Fibroblast of peridontal ligament (primary cell): ENCODE measurements at regions not wholly inside any gene's neighbourhood (a gene's known extent, or its start where the extent isn't known, plus 50 kb on each side); places are given as distances from the start of the nearest gene placed in this dataset.
A peak's percentile ranks its signal among the peaks of the same experiment; 100 is the strongest.

Experiments used
- DNase-seq: peaks from one replicate; pipeline ENCODE4 v3.0.0-alpha.2; 2010; ENCODE audit errors: extremely low read depth

DNA sequence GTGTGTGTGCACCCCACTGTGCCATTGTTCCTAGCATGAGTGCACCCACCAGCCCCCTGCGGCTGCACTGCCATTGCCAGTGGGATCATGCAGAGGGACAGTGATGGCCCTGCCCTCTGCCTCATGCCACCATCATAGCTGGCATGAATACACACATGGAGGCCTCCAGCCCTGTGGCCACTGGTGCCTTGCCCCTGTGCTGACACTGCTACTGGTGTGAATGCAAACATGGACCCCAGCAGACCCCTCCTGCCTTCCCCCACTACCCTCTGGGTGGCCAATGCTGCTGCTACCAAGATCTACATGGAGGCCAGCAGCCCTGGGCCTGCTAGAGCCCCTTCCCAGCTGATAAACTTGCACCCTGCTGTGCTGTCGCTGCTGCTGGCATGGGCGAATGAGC, 995.5 kb upstream of the GOT2 start:
- DNase-seq = no peak

DNA sequence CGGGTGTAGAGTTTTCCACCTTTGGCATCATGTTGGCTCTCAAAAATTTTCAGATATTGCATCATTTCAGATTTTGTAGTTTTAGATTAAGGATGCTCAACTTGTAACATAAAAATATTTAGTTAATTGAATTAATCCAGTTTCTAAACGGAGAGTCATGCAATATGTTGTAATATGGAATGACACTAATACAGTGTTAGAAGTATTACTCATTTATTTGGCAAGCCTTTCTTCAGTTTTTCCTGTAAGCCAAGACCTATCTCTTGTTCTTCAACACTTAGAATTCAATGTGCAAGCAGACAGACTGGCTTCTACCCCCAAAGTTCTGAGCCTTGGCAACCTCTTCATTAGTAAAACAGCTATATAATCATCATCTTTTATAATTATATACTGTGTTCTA, 985.0 kb upstream of the GOT2 start:
- DNase-seq = peak; percentile 51

DNA sequence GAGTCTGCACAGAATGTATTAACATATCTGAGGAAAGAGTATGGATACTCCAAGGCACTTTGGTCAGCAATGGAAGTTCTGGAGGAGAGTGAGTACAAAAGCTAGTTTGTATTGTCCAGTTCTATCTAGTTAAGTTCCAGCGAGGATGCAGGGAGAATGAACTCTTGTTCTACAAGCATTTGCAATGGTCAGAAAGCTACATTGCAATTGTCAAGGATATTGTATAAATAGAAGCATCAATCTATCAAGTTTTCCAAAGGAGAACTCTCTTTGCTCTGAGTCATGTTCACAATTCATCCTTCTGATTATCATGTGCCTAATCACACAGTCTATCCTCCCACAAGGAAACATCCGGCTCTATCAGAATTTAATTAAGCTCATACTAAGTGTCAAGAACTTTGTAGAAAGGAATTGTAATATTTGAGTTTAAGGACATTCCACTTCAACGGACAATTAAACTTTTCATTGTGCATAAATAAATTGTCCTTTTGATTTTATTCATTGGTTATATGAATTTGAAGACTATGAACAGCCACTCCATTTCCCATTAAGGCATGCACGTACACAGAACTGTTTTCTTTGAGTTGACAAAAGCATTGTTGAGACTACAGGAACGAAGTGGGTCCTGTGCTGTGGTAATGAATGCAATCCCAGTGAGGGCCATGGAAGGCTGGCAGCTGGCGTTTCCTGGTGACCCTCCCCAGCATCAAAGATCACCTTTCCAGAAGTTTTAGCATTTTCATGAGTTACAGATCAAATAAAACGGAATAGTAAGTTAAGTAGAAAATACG, 973.5 kb upstream of the GOT2 start:
- DNase-seq = no peak

DNA sequence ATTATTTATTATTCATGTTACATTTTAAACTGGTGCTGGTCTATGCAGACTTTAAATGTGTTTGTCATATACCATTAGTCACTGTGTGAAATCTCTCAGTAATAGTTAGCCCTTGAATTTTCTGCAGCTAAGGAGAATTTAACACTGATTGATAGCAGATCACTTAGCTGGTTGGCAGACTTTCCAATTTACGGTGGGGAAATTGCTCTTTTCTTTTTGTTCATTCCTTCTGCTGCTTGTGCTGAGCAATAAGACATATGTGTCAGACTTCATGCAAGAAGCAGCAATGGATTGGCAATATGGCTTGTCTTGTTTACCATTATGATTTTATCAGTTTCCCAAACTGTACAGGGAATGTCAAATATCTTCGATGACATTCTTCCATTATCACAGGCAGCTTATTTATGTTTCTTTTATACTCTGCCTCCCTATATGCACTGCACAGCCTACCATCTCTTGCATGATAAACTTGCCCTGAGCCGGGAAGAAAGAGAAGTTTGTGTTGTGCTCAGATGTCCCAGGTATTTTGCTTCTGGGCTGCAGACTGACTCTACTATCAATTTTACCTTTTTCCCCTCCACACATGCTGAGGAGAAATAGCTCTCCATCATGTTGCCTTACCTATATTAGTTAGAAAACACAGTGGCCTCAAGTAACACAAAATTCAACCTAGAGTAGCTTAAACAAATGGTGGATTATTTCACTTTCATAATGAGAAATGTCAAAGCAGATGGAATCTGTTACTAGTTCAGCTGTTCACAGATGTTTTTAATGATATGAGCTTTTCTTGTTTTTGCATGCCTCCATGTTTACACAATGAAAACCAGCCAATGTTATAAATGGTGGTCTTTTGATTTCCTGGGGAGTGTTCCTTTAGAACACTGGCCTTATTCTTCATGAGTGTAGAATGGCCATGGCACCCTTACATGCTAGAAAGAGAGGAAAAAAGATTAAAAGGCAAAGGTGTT, 968.1 kb upstream of the GOT2 start:
- peak; percentile 68 for DNase-seq

DNA sequence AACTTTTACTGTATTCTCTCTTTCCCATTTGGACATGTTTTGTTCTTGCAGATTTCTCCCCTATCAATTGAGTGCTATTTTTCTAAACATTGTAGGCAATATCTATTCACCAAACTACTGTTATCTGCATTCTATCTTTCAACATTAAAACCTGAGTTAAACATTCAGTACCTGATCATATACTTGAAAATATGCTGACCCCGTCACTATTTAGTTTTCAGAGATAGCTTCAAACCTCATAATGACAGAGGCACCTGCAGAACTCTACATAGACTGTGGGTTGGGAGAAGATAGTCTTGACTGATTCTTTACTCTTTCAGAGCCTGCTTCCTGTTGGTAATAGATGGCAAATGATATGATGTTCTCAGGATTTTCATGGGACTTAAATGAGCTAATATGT, 965.7 kb upstream of the GOT2 start:
- DNase-seq = no peak

DNA sequence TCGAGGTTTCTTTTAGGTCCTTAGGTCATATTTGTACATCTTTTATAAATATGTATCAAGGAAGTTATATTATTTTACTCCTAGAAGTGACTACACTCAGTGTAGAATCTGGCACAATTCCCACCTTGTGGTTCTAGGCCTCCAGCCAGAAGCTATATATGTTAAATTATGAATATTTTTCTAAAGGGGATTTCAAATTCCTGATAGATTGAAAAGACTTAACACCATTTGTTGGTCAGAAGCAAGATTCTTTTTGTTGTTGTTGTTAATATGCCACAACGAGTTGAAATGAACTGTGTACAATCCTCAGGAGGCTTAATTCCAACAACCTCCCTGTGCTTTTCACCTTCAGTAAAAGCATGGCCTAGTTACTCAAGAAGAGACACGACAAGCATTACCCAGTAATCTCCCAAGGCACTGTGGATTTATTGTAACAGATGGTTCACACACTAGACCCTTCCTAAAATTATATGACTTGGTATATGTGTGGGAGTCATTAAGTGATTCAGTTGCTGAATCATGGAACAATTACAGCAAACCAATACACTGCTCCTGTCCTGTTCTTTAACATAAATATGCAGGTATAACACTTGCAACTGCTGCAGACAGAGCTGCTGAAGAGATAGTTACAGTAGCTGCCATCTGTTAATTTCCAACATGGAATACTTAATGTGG, 964.4 kb upstream of the GOT2 start:
- DNase-seq = peak; percentile 71

DNA sequence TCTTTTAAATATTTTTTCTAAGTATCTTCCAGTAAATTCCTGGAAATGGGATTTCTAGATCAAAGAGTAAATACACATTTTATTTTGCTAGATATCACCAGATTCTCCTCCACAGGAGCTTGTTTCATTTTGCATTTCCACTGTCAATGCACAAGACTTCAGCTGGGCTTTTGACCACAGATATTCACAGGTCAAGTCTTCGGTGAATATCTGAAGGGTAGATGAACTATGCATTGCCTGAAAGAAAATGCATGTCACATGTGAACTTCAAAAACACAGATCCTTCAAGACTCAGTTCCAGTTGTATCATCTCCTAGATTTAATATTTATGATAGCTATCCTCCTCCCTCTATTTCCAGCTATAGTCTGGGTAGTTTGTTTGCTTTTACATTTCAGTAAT, 963.6 kb upstream of the GOT2 start:
- no peak for DNase-seq

DNA sequence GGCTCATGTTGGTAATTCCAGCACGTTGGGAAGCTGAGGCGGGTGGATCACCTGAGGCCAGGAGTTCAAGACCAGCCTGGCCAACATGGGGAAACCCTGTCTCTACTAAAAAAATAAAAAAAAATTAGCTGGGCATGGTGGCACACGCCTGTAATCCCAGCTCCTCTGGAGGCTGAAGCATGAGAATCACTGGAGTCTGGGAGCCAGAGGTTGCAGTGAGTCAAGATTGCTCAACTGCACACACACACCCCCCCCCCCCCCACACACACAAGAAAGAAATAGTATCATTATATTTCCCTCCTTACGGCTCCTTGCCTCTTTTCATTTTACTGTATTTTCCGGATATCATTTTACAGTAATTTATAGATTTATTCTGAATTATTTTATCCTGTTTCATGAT, 963.1 kb upstream of the GOT2 start:
- DNase-seq = no peak

DNA sequence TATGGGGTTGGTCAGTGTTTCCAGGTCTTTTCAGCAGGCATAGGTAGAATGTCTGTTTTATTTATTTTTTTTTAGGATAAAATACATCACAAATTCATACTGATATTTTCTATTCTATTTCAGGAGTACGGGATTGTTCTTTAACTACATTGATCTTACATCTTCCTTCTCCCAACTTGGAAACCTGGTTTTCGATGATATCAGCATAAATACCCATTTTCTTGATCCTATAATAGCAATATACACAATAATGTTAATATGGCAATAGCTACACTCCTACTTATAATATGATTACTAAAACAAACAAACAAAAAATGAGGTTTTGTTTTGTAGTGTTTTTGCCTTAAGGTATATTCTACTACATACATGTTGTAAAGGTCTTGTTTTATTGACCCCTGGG, 962.4 kb upstream of the GOT2 start:
- no peak for DNase-seq

DNA sequence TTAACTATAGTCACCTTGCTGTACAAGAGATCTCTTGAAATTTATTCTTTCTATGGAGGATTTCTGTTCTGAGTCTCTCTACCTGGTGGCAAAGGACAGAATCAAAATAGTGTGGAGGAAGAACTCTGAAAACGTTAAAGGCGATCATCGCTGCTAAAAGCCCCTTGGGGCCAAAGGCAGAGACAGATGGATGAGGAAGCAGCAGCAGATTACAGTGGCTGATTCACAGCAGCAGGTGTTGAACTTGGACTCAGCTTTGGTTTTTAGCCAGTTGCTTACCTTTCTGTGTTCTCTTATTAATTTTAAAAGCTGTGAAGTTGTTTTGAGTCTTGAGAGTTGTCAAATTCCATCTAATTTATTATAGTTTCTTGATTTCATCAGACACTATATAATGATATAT, 956.1 kb upstream of the GOT2 start:
- no peak for DNase-seq

DNA sequence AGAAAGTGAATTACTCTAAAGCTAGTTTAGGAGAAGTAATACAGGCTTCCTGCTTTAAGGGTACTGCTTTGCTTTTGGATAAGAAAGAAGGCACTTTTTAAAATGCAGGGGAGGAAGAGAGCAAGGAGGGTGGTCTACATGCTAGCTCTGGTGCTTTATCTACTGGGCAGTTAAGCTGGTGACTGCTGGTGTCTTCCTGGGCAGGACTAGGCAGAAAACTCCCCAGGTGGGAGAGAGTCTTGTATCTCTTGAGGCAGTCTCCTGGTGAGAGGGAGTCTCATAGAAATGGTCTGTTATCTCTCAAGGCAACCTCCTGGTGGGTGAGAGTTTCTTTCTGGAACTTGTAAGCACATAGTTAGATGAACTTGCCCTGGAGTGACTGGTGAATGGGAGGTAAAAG, 953.9 kb upstream of the GOT2 start:
- DNase-seq = no peak

DNA sequence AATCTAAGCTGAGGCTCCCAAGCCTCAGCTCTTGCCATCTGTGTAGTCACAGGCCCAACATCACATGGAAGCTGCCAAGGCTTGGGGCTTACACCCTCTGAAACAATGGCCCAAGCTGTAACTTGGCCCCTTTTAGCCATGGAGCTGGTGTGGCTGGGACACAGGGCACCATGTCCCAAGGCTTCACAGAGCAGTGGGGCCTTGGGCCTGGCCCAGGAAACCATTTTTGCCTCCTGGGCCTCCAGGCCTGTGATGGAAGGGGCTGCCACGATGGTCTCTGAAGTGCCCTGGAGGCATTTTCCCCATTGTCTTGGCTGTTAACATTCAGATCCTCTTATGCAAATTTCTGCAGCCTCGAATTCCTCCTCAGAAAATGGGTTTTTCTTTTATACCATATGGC, 952.3 kb upstream of the GOT2 start:
- DNase-seq = no peak

DNA sequence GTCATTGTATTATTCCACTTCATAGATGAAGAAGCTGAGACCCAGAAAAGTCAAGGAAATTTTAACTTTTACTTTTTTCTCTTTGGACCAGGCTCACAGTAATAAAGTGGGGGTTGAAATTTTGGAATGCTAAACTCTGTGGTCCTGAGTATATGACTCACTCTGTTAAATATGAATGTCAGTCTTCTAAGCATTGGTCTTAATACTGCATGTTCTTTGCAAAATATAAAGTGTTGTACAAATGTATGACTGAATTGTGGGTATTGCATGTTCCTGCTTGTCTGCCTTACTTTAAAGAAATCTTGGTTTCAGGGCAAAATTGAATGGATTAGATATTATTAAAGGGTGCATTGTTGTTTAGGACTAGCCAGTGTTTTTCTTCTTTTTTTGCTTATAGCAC, 950.8 kb upstream of the GOT2 start:
- peak; percentile 72 for DNase-seq

DNA sequence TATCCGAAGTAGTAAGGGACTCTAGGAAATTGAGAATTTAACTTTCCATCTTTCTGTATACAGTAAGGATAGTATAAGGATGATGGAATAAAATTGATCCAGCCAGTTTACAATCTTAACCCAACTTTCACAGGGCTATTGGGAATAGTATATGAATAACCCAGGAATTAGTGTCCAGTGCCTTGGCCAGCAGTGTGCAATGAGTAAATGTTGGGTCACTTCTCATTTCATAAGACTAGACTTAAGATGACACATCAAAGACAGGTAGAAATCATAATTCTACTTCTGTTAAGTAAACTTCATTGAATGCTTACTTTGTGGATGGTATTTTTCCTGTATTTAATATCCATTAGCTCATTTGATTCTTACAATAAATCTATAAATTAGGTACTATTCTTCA, 949.6 kb upstream of the GOT2 start:
- peak; percentile 31 for DNase-seq

DNA sequence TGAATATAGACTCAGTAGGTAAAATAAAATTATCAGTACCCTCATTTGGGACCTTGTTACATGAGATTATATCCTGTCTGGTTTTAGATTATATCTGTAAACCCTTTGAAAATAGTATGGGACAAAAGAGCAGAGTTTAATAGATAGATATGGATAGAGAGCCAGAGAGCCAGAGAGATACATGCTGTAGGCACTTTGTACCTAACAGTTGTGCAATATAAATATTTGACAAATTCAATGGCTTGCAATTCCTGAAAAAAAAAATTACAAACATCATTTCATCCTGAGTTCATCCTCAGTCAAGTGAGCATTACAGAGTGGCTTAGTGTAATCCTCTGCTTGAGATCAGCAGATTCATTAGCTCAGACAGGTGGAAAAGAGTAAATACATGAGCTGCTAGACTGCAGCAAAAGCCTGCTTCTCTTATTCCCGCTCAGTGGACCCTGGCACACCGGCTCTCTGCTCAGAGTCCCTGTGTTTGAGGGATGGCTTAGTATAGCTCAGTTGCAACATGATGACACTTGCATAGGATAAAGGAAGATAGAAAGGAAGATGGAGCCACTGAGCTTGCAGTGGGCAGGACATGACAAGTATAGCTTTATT, 931.6 kb upstream of the GOT2 start:
- no peak for DNase-seq

DNA sequence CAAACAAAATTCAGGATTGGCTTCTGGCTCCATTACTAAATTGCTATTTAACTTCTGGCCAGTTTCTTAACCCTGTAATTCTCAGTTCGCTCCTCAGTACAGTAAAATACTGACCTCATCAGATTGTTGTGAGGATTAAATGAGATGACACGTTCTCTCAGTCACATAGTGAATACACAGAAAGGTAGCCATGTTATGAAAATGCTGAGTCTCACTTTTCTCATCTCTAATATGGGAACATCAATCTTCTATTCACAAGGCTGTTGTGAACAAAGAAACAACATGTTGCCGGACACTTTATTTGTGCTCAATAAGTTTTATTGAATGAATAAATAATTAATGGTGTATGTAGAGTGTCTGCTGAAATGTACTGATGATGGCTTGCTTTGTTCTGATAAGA, 924.5 kb upstream of the GOT2 start:
- no peak for DNase-seq

DNA sequence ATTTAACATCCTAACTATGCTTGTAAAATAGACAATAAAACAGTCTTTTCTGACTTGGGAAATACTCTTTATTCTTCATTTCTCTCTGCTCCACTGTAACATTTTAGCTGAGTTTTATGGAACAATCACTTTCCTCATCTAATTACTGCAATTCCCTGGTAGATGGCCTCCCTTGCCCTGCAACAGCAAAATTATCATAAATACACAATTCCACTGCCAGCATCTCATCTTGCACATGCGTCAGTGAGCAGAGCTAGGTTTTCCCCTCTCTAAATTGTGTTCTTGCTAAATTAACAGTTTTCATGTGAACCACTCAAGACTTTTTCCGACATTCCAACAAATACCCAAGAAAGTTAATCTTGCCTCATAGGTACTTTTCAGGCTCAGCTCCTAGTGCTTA, 920.9 kb upstream of the GOT2 start:
- DNase-seq = peak; percentile 36

DNA sequence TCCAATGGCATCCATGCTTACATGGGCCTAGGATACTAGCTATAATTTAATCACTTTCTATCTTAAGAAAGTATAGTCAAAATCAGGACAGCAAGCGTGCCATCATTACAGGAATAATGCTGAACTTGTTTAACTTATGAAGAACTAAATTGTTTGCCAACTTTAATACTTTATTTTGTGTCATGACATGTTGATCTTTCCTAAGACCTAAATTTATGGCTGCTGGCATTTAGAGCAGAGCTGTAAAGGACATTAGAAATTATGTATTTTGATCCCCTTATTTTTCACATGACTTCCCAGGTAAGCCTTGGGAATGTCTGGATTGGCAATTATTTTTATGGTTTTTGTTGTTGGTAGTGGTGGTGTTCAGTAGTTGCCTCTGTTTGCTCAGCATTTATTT, 920.3 kb upstream of the GOT2 start:
- DNase-seq = no peak

DNA sequence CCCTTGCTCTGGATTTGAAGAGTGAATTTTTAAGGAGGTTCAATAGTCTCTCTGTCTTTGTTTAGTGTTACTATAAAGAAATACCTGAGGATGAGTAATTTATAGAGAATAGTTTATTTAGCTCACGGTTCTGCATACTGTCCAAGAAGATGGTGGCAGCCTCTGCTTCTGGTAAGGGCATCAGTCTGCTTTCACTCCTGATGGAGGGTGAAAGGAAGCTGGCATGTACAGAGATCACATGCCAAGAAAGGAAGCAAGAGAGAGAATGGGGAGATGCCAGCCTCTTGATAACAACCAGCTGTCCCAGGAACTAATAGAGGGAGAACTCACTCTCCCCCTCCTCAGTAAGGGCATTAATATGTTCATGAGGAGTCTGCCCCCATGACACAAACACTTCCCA, 917.5 kb upstream of the GOT2 start:
- no peak for DNase-seq

DNA sequence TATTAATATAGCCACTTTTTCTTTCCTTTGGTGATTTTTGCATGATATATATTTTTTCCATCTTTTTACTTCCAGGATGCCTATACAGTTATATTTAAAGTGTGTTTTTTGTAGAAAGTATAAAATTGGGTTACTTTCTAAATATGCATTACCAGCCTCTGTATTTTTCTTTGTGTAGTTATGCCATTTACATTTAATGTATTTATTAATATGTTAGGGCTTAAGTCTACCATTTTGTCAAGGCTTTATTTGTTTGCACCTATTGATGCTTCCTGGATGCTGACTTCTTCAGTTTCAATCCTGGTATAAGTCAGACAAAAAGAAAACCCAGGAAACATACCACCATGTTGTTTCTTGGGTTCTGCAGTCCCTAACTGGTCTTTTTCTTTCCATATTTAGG, 911.1 kb upstream of the GOT2 start:
- DNase-seq = no peak

DNA sequence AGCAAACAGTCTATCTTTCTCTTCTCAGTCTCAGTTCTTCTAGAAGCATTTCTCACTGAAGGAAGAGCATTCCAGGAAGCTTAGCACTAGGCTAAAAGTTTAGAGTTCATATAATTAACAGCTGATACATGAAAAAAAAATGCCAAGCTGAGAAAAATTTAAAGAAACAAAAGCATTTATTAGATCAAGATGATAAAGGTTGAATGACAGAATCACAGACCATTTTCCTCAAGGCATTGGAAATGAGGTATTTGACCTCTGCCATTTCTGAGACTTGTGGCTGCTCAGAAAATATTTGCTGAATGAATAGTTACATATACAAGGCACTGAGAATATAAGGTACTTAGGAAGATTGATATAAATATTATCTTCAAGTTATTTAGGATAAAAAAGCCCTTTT, 901.6 kb upstream of the GOT2 start:
- DNase-seq = peak; percentile 84

DNA sequence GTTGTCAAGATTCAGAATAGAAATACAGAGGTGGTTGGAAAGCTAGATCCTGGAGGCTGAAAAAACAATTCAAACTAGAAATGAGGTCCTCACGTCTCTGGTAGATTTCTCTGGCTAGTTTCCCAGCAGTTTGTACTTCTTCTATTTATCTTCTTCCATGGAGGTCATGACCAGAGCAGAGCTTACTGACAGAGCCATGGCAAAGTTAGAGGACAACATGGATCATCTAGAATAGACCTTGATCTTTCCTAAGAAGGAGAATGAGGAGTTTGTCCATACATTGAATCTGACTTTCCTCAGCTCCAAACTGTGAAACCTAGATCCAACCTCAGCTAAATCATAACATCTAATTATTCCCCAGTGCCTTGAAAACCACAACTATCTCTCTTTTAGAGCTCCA, 900.8 kb upstream of the GOT2 start:
- DNase-seq = peak; percentile 36
